Stimulated activated effector memory CD8-positive, alpha-beta T cell treated with anti-CD3 and anti-CD28 coated beads, Interleukin-12 subunit alpha, Interleukin-12 subunit beta, amount 100 ng/mL, for 72 hours (primary cell): ENCODE measurements at regions not wholly inside any gene's neighbourhood (a gene's known extent, or its start where the extent isn't known, plus 50 kb on each side); places are given as distances from the start of the nearest gene placed in this dataset.

Experiments
- ATAC-seq: fragments of 150-1000 bp; cut with Tn5 transposase; 2 replicates; pipeline ENCODE4 v1.10.0; 2021
- DNase-seq, 2 donors: peaks; one replicate each; pipeline ENCODE4 v3.0.0; 2021 to 2022; ENCODE audit warnings: low spot score in 2 of 2
- H3K27ac Mint-ChIP-seq: one replicate; pipeline ENCODE4 v1.8.0; 2022; ENCODE audit warnings: mild to moderate bottlenecking, mixed read lengths
- H3K36me3 Mint-ChIP-seq: one replicate; pipeline ENCODE4 v1.8.0; 2022; ENCODE audit warnings: mild to moderate bottlenecking, mixed read lengths
- H3K4me1 Mint-ChIP-seq: one replicate; pipeline ENCODE4 v1.8.0; 2022; ENCODE audit warnings: mixed read lengths
- H3K4me3 Mint-ChIP-seq: one replicate; pipeline ENCODE4 v1.8.0; 2022; ENCODE audit warnings: mild to moderate bottlenecking, mixed read lengths
- H3K9me3 Mint-ChIP-seq: one replicate; pipeline ENCODE4 v1.8.0; 2022; ENCODE audit warnings: mixed read lengths

DNA sequence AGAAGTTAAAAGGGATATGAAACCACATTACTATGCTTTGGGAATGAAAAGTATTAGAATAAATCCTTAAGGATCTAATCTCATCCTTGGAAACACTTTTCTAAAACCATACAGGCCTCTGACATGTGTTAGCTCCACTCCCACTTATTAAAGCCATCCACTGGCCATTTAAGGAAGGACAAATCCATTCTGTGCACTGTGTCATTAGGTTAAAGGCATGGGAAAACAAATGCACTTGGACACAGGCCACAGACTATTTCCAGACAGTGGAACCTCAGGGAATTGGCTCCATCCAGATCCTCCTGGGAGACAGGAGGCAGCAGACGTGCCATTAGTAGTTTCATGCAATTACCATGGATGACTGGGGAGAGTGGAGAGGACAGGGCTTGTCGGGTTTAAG is 454.9 kb downstream of the ENC1 start:
- no peaks in the 10 kb centered on the region for H3K36me3 Mint-ChIP-seq
- no peak overlapping the region for H3K4me3 Mint-ChIP-seq
- no peak for ATAC-seq
- H3K4me1 Mint-ChIP-seq = no peaks in the 10 kb centered on the region
- peaks cover 4% of the 10 kb centered on the region for H3K9me3 Mint-ChIP-seq
- no peak overlapping the region for H3K27ac Mint-ChIP-seq
- no peak for DNase-seq

DNA sequence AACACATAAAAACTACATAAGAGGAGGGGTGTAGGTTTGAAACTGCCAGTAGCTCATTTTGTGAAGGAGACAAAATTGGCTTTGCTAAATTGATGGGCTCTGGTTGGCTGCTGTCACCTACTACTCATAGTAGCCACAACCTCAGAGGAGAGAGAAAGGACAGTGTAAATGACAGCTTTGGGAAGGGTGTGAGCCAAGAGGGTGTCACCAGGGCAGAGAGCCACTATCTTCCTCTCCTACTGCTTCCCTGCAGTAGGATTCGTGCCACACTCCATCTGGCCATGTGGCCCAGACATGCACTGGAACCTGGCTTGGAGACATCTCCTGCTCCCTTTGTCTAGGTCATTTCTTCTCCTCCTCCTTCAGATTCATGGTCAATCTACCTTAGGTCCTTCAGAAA is 455.9 kb downstream of the ENC1 start:
- no peaks in the 10 kb centered on the region for H3K4me1 Mint-ChIP-seq
- no peak for ATAC-seq
- peaks cover 4% of the 10 kb centered on the region for H3K9me3 Mint-ChIP-seq

DNA sequence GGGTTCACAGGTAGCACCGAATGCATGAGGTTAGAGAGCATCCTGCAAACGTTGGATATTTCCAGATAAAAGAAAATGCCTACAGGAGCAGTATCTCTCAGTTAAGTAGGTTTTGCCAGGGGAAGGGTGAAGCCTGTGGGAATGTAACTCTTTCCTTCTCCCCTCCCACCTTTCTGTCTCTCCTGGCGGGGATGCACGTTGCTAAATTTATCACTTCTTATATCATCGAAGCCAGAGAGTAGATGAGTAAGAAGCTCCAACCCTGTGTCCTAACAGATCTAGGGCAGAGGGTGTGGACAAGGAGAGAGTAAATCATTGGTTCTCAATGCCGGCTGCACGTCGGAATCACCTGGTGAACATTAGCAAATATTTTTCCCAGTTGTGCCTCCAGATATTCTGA is 457.5 kb downstream of the ENC1 start:
- Mint-ChIP-seq H3K27ac (no peak overlapping the region), H3K9me3 (peaks cover 4% of the 10 kb centered on the region), H3K36me3 (no peaks in the 10 kb centered on the region), H3K4me3 (no peak overlapping the region), H3K4me1 (no peaks in the 10 kb centered on the region)
- ATAC-seq (no peak), DNase-seq (no peak)

More for the DNA sequence above, 455.9 kb downstream of the ENC1 start:
- H3K36me3 Mint-ChIP-seq = no peaks in the 10 kb centered on the region
- no peak overlapping the region for H3K27ac Mint-ChIP-seq
- no peak for DNase-seq
- H3K4me3 Mint-ChIP-seq = no peak overlapping the region

DNA sequence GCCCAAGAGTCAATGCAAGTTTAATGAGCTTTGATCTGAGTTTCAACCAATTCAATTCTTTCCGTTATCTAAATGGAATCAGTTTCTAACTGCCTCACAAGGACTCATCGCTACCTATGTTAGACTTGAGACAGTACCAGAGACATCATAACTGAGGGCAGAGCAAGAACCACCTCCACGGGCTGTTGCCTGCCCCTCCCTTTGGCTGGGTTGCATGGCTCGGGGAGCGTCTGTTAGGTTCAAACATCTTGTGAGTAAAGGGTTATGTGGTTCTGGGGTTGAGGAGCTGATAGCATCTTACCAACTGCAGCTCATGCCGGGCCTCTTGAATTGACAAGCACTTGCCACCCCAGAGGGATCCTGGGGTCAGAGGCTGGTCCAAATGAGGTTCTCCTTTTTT is 457.9 kb downstream of the ENC1 start:
- DNase-seq = no peak
- no peak for ATAC-seq
- Mint-ChIP-seq H3K4me3 (no peak overlapping the region), H3K36me3 (no peaks in the 10 kb centered on the region), H3K4me1 (no peaks in the 10 kb centered on the region), H3K27ac (no peak overlapping the region), H3K9me3 (peaks cover 3% of the 10 kb centered on the region)

GRCh38 chr5:74179701-74180100 is 460.8 kb downstream of the ENC1 start:
- H3K4me3 Mint-ChIP-seq = no peak overlapping the region

DNA sequence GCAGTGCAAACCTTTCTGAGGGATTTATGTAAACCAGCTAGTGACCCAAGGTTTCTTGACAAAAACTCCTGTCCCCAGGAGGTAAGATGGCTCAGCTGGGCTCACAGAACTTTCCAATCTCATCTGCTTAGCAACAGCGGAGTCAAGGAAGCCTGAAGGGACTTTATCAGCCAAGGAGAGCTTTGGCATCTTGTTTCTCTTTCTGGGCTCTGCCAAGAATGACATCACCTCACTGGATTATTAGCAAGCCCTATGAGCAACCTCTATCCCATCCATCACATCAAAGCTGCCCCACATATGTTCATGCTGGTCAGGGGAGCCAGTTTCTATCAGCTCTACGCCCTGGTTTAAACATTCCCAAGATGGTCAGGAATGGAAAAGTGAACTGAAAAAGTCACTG is 461.3 kb downstream of the ENC1 start:
- DNase-seq (no peak), ATAC-seq (no peak)
- Mint-ChIP-seq H3K4me3 (no peak overlapping the region), H3K9me3 (no peaks in the 10 kb centered on the region), H3K36me3 (no peaks in the 10 kb centered on the region), H3K4me1 (no peaks in the 10 kb centered on the region), H3K27ac (no peak overlapping the region)

More at GRCh38 chr5:74179701-74180100, 460.8 kb downstream of the ENC1 start:
- ATAC-seq = no peak
- DNase-seq = no peak
- H3K27ac Mint-ChIP-seq = no peak overlapping the region
- H3K4me1 Mint-ChIP-seq = no peaks in the 10 kb centered on the region
- no peaks in the 10 kb centered on the region for H3K9me3 Mint-ChIP-seq
- no peaks in the 10 kb centered on the region for H3K36me3 Mint-ChIP-seq

DNA sequence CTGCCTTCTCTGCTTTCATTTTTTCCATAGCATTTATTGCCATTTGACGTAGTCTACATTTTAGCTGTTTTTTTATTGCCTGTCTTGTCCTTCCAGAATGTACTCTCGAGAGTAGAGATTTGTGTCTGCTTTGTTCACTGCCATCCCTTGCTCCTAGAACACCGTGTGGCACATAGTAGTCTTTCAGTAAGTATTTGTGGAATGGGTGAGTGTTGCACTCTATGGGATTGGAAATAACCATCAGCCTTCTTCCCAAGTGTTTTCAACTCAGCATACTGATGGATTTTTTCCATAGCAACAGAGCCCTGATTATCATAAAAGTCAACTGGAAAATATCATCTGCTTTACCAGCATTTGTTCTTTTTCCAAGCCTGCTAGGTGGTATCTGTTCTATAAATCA is 462.6 kb downstream of the ENC1 start:
- Mint-ChIP-seq H3K36me3 (no peaks in the 10 kb centered on the region), H3K27ac (no peak overlapping the region)
- no peak for ATAC-seq

GRCh38 chr5:74174366-74174765 is 466.2 kb downstream of the ENC1 start:
- H3K9me3 Mint-ChIP-seq = no peaks in the 10 kb centered on the region
- no peak for ATAC-seq
- DNase-seq = no peak
- H3K27ac Mint-ChIP-seq = no peak overlapping the region
- H3K4me3 Mint-ChIP-seq = no peak overlapping the region
- H3K36me3 Mint-ChIP-seq = no peaks in the 10 kb centered on the region
- H3K4me1 Mint-ChIP-seq = no peaks in the 10 kb centered on the region

More for the DNA sequence above, 462.6 kb downstream of the ENC1 start:
- Mint-ChIP-seq H3K9me3 (no peaks in the 10 kb centered on the region), H3K4me3 (no peak overlapping the region), H3K4me1 (no peaks in the 10 kb centered on the region)
- DNase-seq = no peak

DNA sequence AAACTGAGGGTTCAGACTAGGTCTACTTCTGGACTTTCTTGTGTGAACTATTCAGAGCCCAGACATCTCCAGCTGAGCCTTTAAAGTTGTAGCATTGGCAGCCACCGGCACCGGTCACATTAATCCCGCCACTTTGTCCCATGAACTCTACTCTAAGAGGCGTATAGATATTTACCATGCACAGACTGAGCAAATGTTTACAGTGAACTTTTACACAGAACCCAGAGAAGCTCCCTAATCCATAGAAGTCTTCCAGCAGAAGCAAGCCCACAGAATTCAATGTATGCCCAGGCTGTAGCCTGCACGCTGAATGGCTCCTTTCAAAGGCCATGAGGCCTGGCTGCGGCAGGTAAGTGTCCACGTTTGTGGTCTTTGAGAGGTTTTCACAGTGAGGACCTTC is 466.9 kb downstream of the ENC1 start:
- Mint-ChIP-seq H3K4me1 (no peaks in the 10 kb centered on the region), H3K36me3 (no peaks in the 10 kb centered on the region), H3K9me3 (no peaks in the 10 kb centered on the region), H3K4me3 (no peak overlapping the region), H3K27ac (no peak overlapping the region)
- ATAC-seq (no peak), DNase-seq (no peak)

GRCh38 chr5:74173241-74173640 is 467.3 kb downstream of the ENC1 start:
- Mint-ChIP-seq H3K36me3 (no peaks in the 10 kb centered on the region), H3K27ac (no peak overlapping the region), H3K4me1 (no peaks in the 10 kb centered on the region), H3K9me3 (no peaks in the 10 kb centered on the region), H3K4me3 (no peak overlapping the region)
- no peak for DNase-seq
- no peak for ATAC-seq

GRCh38 chr5:74169701-74170100 is 470.8 kb downstream of the ENC1 start:
- DNase-seq (no peak), ATAC-seq (no peak)
- Mint-ChIP-seq H3K4me1 (no peaks in the 10 kb centered on the region), H3K9me3 (no peaks in the 10 kb centered on the region), H3K27ac (no peak overlapping the region), H3K4me3 (no peak overlapping the region), H3K36me3 (no peaks in the 10 kb centered on the region)

- Mint-ChIP-seq H3K4me1 (no peaks in the 10 kb centered on the region), H3K36me3 (no peaks in the 10 kb centered on the region), H3K27ac (no peak overlapping the region), H3K9me3 (no peaks in the 10 kb centered on the region), H3K4me3 (no peak overlapping the region)
- DNase-seq (no peak), ATAC-seq (no peak)
Observed at GRCh38 chr5:74167930-74168315, 472.6 kb downstream of the ENC1 start.

- no peaks in the 10 kb centered on the region for H3K36me3 Mint-ChIP-seq
Observed at GRCh38 chr5:74167206-74167929, 473.2 kb downstream of the ENC1 start.

DNA sequence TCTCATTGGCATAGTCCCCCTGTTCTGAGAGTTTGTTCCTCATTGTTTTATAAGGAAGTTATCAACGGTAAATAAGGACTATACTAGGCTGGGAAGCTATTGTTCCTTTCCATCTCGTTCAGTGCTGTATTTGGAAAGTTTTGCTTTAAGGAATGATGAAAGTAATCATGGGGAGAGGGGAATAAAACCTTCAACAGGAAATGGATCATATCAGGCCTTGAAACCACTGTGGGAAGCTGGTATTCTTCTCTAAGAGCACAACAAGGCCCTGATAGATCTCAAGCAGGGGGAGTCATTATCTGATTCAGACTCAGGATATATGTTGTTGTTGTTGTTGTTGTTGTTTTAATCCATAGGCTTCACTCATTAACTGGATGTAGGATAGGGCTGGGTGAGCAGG is 474.5 kb downstream of the ENC1 start:
- Mint-ChIP-seq H3K4me1 (no peaks in the 10 kb centered on the region), H3K36me3 (no peaks in the 10 kb centered on the region), H3K27ac (no peak overlapping the region), H3K4me3 (no peak overlapping the region), H3K9me3 (no peaks in the 10 kb centered on the region)
- DNase-seq = no peak
- no peak for ATAC-seq

More at GRCh38 chr5:74167206-74167929, 473.2 kb downstream of the ENC1 start:
- H3K4me1 Mint-ChIP-seq = no peaks in the 10 kb centered on the region
- no peak for DNase-seq
- ATAC-seq = no peak
- no peak overlapping the region for H3K4me3 Mint-ChIP-seq
- no peak overlapping the region for H3K27ac Mint-ChIP-seq
- H3K9me3 Mint-ChIP-seq = no peaks in the 10 kb centered on the region

DNA sequence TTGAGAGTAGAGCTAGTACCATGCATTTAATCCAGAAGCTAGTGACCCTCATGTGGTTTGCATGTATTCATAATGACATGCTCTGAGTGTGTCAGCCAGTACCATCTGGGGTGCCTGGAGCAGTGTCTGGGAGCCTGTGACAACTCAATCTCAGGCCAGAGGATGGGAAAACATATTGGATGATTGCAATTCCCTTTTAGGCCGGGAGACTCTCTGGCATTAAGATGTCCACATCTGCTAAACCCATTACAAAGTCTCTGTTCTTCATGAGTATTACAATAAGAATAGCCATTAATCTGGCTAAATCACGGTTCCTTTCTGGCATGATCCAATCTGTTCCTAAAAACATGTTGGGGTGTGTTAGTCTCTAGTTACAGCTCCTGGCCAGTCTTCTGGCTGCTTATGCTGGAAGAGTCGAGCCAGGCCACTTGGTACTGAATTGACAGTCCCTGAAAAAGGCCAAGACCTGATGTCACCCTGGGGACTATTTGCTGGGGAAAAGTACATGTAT is 475.7 kb downstream of the ENC1 start:
- ATAC-seq = no peak
- no peak for DNase-seq
- no peaks in the 10 kb centered on the region for H3K36me3 Mint-ChIP-seq
- H3K9me3 Mint-ChIP-seq = no peaks in the 10 kb centered on the region
- H3K4me1 Mint-ChIP-seq = no peaks in the 10 kb centered on the region
- no peak overlapping the region for H3K4me3 Mint-ChIP-seq
- no peak overlapping the region for H3K27ac Mint-ChIP-seq

DNA sequence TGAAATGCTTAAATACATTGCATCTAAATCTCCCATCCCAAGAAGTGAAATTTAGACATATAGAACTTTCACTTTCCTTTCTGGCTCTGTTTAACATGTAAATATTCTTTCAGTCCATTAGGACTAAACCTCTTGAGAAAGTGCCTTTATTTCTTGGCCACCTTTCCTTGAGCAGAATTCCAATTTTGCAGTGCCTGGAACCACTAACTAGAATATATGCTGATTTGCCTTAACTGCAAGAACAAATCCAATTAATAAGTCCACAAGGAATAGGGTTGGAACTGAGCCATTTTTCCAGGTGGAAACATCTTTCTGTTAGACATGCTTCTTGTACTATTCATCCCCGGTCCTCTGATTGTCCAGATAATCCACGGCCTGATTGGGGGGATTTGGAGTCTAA is 478.0 kb downstream of the ENC1 start:
- ATAC-seq (no peak), DNase-seq (no peak)
- Mint-ChIP-seq H3K27ac (no peak overlapping the region), H3K4me3 (no peak overlapping the region), H3K36me3 (no peaks in the 10 kb centered on the region), H3K9me3 (no peaks in the 10 kb centered on the region), H3K4me1 (no peaks in the 10 kb centered on the region)
